ENCODE measurements at regions not wholly inside any gene's neighbourhood (a gene's known extent, or its start where the extent isn't known, plus 50 kb on each side); places are given as distances from the start of the nearest gene placed in this dataset.

DNA sequence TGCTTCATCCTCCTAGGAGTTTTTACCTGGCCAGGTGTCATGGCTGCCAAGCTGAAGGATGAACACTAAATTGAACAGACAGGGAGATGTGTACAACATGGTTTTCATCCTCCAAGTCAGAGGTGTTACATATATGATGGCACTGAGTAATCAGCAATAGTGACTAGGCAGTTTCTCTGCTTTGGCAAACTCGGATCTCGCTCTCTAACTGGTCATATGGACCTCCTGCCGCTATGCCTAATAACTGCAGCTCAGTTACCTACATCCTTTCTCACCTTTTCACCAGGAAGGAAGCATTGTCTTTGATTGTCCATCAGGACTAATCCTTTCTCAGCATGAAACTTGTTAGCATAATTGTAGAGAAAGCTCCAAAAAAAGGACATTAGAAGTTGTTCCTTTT lies 175.9 kb upstream of the PLSCR5 start (continued):
- TF ChIP-seq, protein P1, sequence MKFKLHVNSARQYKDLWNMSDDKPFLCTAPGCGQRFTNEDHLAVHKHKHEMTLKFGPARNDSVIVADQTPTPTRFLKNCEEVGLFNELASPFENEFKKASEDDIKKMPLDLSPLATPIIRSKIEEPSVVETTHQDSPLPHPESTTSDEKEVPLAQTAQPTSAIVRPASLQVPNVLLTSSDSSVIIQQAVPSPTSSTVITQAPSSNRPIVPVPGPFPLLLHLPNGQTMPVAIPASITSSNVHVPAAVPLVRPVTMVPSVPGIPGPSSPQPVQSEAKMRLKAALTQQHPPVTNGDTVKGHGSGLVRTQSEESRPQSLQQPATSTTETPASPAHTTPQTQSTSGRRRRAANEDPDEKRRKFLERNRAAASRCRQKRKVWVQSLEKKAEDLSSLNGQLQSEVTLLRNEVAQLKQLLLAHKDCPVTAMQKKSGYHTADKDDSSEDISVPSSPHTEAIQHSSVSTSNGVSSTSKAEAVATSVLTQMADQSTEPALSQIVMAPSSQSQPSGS (IDR thresholded peaks at IDR 0.05; ENCODE audit: low read length), result no peak
- TF ChIP-seq BCL11A (IDR thresholded peaks at IDR 0.05; ENCODE audit: low read depth, low read length), result no peak
- no peak for TF ChIP-seq CBFB (IDR thresholded peaks at IDR 0.05; ENCODE audit: low read depth)
- TF ChIP-seq ESRRA (IDR thresholded peaks at IDR 0.05; ENCODE audit: low read length), result no peak
- TF ChIP-seq SIN3A (IDR thresholded peaks at IDR 0.05; ENCODE audit: low read depth, low read length), result no peak
- no peak for TF ChIP-seq SIX5 (IDR thresholded peaks at IDR 0.05; ENCODE audit: low read depth, low read length, severe bottlenecking)
- TF ChIP-seq, protein P2, sequence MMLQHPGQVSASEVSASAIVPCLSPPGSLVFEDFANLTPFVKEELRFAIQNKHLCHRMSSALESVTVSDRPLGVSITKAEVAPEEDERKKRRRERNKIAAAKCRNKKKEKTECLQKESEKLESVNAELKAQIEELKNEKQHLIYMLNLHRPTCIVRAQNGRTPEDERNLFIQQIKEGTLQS (IDR thresholded peaks at IDR 0.05; ENCODE audit: borderline replicate concordance, extremely low read depth, low read depth, low read length), result no peak
- no peak for TF ChIP-seq TARDBP (IDR thresholded peaks at IDR 0.05; ENCODE audit: borderline replicate concordance)
- no peak for TF ChIP-seq IRF4 (IDR thresholded peaks at IDR 0.05; ENCODE audit: low read depth, low read length)
- TF ChIP-seq, protein P3, sequence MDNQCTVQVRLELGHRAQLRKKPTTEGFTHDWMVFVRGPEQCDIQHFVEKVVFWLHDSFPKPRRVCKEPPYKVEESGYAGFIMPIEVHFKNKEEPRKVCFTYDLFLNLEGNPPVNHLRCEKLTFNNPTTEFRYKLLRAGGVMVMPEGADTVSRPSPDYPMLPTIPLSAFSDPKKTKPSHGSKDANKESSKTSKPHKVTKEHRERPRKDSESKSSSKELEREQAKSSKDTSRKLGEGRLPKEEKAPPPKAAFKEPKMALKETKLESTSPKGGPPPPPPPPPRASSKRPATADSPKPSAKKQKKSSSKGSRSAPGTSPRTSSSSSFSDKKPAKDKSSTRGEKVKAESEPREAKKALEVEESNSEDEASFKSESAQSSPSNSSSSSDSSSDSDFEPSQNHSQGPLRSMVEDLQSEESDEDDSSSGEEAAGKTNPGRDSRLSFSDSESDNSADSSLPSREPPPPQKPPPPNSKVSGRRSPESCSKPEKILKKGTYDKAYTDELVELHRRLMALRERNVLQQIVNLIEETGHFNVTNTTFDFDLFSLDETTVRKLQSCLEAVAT (IDR thresholded peaks at IDR 0.05), result no peak

DNA sequence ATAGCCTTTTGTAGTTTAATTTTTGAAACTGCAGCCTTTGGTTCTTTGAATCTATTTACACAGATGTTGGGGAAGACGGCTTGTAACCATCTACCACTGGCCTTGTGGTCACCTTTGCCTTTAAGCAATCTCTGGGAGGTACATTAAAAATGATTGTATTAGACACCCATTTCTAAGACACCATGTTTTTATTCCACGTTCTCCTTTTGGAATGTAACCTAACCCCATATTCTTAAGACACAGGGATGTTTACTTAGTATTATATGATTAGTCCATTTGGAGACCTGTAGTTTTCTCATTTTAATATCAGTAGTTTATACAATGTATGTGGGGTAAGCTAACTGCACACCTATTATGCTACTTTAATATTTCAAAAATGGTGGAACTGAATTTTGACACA lies 175.1 kb upstream of the PLSCR5 start:
- ChIA-PET RAD21 (ENCODE audit: unreplicated experiment) (no interaction called here), SMC1A (ENCODE audit: uncharacterized antibody, unreplicated experiment) (no interaction called here), POLR2A (no interaction called here), CTCF (no interaction called here)
- H2AFZ ChIP-seq (ENCODE audit: control insufficient read depth, low read depth, low read length), result no peak overlapping the region
- no peaks in the 10 kb centered on the region for H3K4me1 ChIP-seq (ENCODE audit: control insufficient read depth, insufficient read depth, low read length)
- FAIRE-seq, result no peak
- H4K20me1 ChIP-seq (ENCODE audit: control insufficient read depth, insufficient read depth), result no peaks in the 10 kb centered on the region
- no peaks in the 10 kb centered on the region for H3K36me3 ChIP-seq (ENCODE audit: control insufficient read depth in 2 of 2, insufficient read depth in 2 of 2, low read length in 1 of 2)
- no peak overlapping the region for H3K9ac ChIP-seq (ENCODE audit: control insufficient read depth, insufficient read depth, low read length)
- no peaks in the 10 kb centered on the region for H3K27me3 ChIP-seq (replicated peaks in 1 of 2; ENCODE audit: control insufficient read depth in 2 of 2, insufficient read depth in 2 of 2, low read length in 1 of 2)
- no peak overlapping the region for H3K27ac ChIP-seq (ENCODE audit: control insufficient read depth, insufficient read depth)
- 0% methylated on average over 2 of the region's 2 CpGs for WGBS (ENCODE audit: insufficient coverage, insufficient replicate concordance, low lambda C conversion rate, missing lambda C conversion rate)
- no peaks in the 10 kb centered on the region for H3K9me3 ChIP-seq (replicated peaks; ENCODE audit: control insufficient read depth, insufficient read depth, low read length)
- no peaks in the 10 kb centered on the region for H3K79me2 ChIP-seq (ENCODE audit: control insufficient read depth, insufficient read depth, low read length)
- no peak for ATAC-seq
- in situ Hi-C loops (cut with MboI) (no loop called here), intact Hi-C loops (cut with micrococcal nuclease; ENCODE audit: unreplicated experiment) (no loop called here)
- H3K4me3 ChIP-seq, result no peak overlapping the region
- no peak overlapping the region for H3K4me2 ChIP-seq (ENCODE audit: control insufficient read depth, insufficient read depth)
- no peak for DNase-seq (ENCODE audit: low read depth, low spot score)
- no TSS peak for BruUV-seq (replicated peaks)
- no peak for TF ChIP-seq BHLHE40 (IDR thresholded peaks at IDR 0.05; ENCODE audit: borderline replicate concordance in 1 of 2, low read depth in 2 of 2, low read length in 1 of 2)
- TF ChIP-seq, protein P4, sequence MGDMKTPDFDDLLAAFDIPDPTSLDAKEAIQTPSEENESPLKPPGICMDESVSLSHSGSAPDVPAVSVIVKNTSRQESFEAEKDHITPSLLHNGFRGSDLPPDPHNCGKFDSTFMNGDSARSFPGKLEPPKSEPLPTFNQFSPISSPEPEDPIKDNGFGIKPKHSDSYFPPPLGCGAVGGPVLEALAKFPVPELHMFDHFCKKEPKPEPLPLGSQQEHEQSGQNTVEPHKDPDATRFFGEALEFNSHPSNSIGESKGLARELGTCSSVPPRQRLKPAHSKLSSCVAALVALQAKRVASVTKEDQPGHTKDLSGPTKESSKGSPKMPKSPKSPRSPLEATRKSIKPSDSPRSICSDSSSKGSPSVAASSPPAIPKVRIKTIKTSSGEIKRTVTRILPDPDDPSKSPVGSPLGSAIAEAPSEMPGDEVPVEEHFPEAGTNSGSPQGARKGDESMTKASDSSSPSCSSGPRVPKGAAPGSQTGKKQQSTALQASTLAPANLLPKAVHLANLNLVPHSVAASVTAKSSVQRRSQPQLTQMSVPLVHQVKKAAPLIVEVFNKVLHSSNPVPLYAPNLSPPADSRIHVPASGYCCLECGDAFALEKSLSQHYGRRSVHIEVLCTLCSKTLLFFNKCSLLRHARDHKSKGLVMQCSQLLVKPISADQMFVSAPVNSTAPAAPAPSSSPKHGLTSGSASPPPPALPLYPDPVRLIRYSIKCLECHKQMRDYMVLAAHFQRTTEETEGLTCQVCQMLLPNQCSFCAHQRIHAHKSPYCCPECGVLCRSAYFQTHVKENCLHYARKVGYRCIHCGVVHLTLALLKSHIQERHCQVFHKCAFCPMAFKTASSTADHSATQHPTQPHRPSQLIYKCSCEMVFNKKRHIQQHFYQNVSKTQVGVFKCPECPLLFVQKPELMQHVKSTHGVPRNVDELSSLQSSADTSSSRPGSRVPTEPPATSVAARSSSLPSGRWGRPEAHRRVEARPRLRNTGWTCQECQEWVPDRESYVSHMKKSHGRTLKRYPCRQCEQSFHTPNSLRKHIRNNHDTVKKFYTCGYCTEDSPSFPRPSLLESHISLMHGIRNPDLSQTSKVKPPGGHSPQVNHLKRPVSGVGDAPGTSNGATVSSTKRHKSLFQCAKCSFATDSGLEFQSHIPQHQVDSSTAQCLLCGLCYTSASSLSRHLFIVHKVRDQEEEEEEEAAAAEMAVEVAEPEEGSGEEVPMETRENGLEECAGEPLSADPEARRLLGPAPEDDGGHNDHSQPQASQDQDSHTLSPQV (IDR thresholded peaks at IDR 0.05), result no peak
- no peak for TF ChIP-seq MYC (IDR thresholded peaks at IDR 0.05; ENCODE audit: insufficient read depth, insufficient read length, insufficient replicate concordance, low read length, severe bottlenecking)
- TF ChIP-seq, protein P5, sequence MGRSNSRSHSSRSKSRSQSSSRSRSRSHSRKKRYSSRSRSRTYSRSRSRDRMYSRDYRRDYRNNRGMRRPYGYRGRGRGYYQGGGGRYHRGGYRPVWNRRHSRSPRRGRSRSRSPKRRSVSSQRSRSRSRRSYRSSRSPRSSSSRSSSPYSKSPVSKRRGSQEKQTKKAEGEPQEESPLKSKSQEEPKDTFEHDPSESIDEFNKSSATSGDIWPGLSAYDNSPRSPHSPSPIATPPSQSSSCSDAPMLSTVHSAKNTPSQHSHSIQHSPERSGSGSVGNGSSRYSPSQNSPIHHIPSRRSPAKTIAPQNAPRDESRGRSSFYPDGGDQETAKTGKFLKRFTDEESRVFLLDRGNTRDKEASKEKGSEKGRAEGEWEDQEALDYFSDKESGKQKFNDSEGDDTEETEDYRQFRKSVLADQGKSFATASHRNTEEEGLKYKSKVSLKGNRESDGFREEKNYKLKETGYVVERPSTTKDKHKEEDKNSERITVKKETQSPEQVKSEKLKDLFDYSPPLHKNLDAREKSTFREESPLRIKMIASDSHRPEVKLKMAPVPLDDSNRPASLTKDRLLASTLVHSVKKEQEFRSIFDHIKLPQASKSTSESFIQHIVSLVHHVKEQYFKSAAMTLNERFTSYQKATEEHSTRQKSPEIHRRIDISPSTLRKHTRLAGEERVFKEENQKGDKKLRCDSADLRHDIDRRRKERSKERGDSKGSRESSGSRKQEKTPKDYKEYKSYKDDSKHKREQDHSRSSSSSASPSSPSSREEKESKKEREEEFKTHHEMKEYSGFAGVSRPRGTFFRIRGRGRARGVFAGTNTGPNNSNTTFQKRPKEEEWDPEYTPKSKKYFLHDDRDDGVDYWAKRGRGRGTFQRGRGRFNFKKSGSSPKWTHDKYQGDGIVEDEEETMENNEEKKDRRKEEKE (IDR thresholded peaks at IDR 0.05), result no peak
